ENCODE measurements at regions not wholly inside any gene's neighbourhood (a gene's known extent, or its start where the extent isn't known, plus 50 kb on each side); places are given as distances from the start of the nearest gene placed in this dataset.

DNA sequence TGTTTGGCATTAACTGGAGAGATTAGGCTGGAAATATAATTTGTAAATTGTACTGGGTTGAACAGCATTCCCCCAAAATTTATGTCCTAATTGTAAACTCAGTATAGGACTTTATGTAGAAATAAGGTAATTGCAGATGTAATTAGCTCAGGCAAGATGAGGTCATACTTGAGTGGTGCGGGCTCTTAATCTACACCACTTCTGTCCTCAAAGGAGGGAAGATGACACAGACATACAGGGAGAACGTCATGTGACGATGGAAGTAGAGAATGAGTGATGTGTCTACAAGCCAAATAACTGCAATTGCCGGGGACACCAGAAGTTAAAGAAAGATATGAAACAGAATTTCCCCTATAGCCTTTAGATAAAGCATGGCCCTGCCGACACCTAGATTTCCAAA, 1501.1 kb upstream of the PIK3C3 start:
- no peak overlapping the region for H3K27ac ChIP-seq
- intact Hi-C loops (cut with DNase I) = no loop called here
- H3K4me3 ChIP-seq = no peak overlapping the region
- no peaks in the 10 kb centered on the region for H3K36me3 ChIP-seq
- ATAC-seq (no peak), DNase-seq (no peak)
- TF ChIP-seq, protein P1, sequence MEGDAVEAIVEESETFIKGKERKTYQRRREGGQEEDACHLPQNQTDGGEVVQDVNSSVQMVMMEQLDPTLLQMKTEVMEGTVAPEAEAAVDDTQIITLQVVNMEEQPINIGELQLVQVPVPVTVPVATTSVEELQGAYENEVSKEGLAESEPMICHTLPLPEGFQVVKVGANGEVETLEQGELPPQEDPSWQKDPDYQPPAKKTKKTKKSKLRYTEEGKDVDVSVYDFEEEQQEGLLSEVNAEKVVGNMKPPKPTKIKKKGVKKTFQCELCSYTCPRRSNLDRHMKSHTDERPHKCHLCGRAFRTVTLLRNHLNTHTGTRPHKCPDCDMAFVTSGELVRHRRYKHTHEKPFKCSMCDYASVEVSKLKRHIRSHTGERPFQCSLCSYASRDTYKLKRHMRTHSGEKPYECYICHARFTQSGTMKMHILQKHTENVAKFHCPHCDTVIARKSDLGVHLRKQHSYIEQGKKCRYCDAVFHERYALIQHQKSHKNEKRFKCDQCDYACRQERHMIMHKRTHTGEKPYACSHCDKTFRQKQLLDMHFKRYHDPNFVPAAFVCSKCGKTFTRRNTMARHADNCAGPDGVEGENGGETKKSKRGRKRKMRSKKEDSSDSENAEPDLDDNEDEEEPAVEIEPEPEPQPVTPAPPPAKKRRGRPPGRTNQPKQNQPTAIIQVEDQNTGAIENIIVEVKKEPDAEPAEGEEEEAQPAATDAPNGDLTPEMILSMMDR (IDR thresholded peaks at IDR 0.05) = no peak
- H3K4me1 ChIP-seq = no peaks in the 10 kb centered on the region
- H3K27me3 ChIP-seq (ENCODE audit: low read depth) = no peaks in the 10 kb centered on the region
- H3K9me3 ChIP-seq = no peaks in the 10 kb centered on the region

DNA sequence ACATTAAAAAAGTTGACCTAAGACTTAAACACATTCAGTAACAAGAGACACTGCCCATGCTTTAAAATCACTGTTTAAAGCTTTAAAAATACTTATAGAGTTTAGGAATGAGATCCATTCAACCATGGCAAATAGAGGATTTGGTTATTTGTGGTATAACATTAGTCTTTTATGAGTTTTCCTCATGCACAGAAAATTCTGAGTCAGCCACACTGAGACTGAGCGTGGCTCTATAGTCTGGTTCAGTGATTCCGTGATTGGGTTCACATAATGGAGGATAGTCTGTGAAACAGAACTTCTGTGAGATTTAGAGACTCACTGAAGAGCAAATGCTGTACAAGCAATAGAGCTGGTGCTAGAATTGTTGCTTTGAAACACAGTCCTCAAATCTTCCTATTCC, 1502.4 kb upstream of the PIK3C3 start:
- Histone ChIP-seq H3K36me3 (no peaks in the 10 kb centered on the region), H3K27ac (no peak overlapping the region), H3K4me1 (no peaks in the 10 kb centered on the region), H3K27me3 (ENCODE audit: low read depth) (no peaks in the 10 kb centered on the region), H3K4me3 (no peak overlapping the region), H3K9me3 (no peaks in the 10 kb centered on the region)
- TF ChIP-seq, protein P1 (IDR thresholded peaks at IDR 0.05) = no peak
- ATAC-seq (no peak), DNase-seq (no peak)
- intact Hi-C loops (cut with DNase I) = no loop called here

DNA sequence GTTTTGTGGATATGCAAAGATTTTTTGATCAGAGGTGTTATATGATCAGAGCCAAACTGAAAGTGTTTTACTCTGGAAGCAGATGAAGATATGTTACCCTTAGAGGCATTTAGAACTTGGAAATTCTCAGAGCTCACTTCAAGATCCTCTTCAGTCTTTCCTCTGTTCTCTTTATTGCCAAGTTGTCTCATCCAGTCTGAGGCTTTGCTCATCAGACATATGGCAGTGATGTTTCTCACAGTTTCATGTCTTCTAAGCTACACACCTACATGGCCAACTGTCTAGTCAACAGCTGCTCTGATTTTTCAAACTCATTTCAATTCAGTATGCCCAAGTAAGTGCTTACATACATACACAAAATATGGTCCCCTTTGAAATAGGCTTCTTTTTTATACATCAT, 1504.3 kb upstream of the PIK3C3 start:
- Histone ChIP-seq H3K27me3 (ENCODE audit: low read depth) (no peaks in the 10 kb centered on the region), H3K27ac (no peak overlapping the region), H3K4me1 (no peaks in the 10 kb centered on the region), H3K9me3 (no peaks in the 10 kb centered on the region), H3K36me3 (no peaks in the 10 kb centered on the region), H3K4me3 (no peak overlapping the region)
- DNase-seq = no peak
- ATAC-seq = no peak
- intact Hi-C loops (cut with DNase I) = no loop called here
- TF ChIP-seq, protein P1 (IDR thresholded peaks at IDR 0.05) = no peak

DNA sequence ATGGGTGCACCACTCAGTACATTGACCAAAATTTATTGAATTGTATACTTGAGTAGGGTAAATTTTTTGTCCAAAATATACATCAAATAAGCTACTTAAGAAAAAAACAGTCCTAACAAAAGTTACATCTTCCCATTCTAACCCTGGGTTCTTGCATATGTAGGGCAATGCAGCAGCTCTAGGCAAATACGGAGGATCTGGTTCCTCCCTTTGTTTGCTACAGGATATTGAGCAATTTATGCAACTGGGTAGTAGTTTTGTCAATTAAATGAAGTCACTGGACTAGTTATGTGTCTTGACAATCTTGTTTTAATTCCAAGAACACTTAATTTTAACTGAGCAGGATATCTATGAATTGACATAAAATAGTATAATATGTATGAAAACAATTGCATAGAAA, 1507.2 kb upstream of the PIK3C3 start:
- DNase-seq = no peak
- H3K36me3 ChIP-seq = no peaks in the 10 kb centered on the region
- no peaks in the 10 kb centered on the region for H3K9me3 ChIP-seq
- TF ChIP-seq, protein P1 (IDR thresholded peaks at IDR 0.05) = no peak
- H3K4me3 ChIP-seq = no peak overlapping the region
- H3K4me1 ChIP-seq = no peaks in the 10 kb centered on the region
- H3K27me3 ChIP-seq (ENCODE audit: low read depth) = no peaks in the 10 kb centered on the region
- H3K27ac ChIP-seq = no peak overlapping the region
- ATAC-seq = no peak
- intact Hi-C loops (cut with DNase I) = no loop called here

DNA sequence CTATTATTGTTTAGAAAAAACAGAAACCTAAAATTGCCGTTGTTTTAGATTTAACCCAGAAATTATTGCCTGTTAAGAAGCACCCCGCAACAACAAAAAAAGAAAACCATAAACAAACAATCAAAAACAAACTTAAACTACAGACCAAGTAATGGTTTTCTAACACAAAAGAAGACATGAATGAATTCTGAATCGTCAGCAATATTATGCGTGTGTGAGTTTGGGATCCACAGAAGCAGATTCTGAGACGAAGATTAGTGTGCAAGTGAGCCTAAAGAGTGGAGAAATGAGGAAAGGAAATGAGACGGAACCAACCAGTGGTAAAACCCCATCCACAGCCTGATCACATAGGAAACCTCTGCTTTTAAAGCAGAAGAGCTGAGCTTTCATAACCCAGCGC, 1514.9 kb upstream of the PIK3C3 start:
- Histone ChIP-seq H3K36me3 (no peaks in the 10 kb centered on the region), H3K27me3 (ENCODE audit: low read depth) (no peaks in the 10 kb centered on the region), H3K9me3 (no peaks in the 10 kb centered on the region), H3K4me3 (no peak overlapping the region), H3K4me1 (no peaks in the 10 kb centered on the region), H3K27ac (no peak overlapping the region)
- TF ChIP-seq, protein P1 (IDR thresholded peaks at IDR 0.05) = no peak
- ATAC-seq (no peak), DNase-seq (no peak)
- intact Hi-C loops (cut with DNase I) = no loop called here

DNA sequence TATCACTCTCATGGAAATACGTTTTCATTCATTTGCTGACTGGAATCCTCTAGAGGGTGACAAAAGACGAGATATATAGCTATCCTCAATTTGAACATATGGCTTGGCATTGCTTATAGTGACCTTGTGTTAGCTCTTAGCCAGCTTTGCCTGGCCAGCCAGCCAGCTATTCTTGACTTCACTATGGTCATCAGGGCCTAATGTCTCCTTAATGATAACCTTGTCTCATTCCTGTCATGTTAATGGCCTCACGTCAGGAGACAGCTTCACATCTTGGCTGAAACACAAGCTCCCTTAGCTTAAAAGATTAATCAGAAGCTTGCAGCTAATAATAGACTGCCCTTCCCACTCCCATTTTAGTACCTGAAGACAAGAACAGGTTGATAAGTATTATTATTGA, 1517.5 kb upstream of the PIK3C3 start:
- Histone ChIP-seq H3K27ac (no peak overlapping the region), H3K27me3 (ENCODE audit: low read depth) (no peaks in the 10 kb centered on the region), H3K36me3 (no peaks in the 10 kb centered on the region), H3K9me3 (no peaks in the 10 kb centered on the region), H3K4me3 (no peak overlapping the region), H3K4me1 (no peaks in the 10 kb centered on the region)
- TF ChIP-seq, protein P1 (IDR thresholded peaks at IDR 0.05) = no peak
- intact Hi-C loops (cut with DNase I) = no loop called here
- ATAC-seq (no peak), DNase-seq (no peak)
